ENCODE measurements at regions not wholly inside any gene's neighbourhood (a gene's known extent, or its start where the extent isn't known, plus 50 kb on each side); places are given as distances from the start of the nearest gene placed in this dataset.

- Mint-ChIP-seq H3K4me3 (no peak overlapping the region), H3K9me3 (no peaks in the 10 kb centered on the region), H3K4me1 (peaks cover 18 to 22% of the 10 kb centered on the region in 2 experiments), H3K36me3 (ENCODE audit: insufficient read depth in 1 of 3, low read depth in 3 of 3) (no peaks in the 10 kb centered on the region; a peak in 1 of 7 replicates), H3K27ac (no peak overlapping the region), H3K27me3 (ENCODE audit: low read depth) (no peaks in the 10 kb centered on the region)
- no peak overlapping the region for H3K23ac ChIP-seq (ENCODE audit: insufficient read length, low read depth, low read length)
- no peak overlapping the region for H3K4me2 ChIP-seq (ENCODE audit: insufficient read depth, insufficient read length, low read length)
- no peak overlapping the region for H2BK120ac ChIP-seq (ENCODE audit: low read depth, low read length, poor library complexity, severe bottlenecking)
- H3K18ac ChIP-seq (ENCODE audit: insufficient read length, low read depth, low read length), result no peak overlapping the region
- no peak for DNase-seq
- no peak overlapping the region for H2BK12ac ChIP-seq (ENCODE audit: insufficient read length, low read depth, low read length)
- no peak overlapping the region for H4K8ac ChIP-seq (replicated peaks; ENCODE audit: insufficient read length, low read depth, low read length)
- TF ChIP-seq CTCF (conservative IDR thresholded peaks at IDR 0.05), result no peak
- H3K9me3 ChIP-seq (ENCODE audit: control insufficient read depth, low read depth, low read length), result no peaks in the 10 kb centered on the region
- no peak overlapping the region for H2AFZ ChIP-seq (ENCODE audit: low read length)
- H4K20me1 ChIP-seq (ENCODE audit: control insufficient read depth, insufficient read depth, insufficient read length), result no peaks in the 10 kb centered on the region
- no peak overlapping the region for H2BK5ac ChIP-seq (ENCODE audit: insufficient read length, low read length)
- peaks cover 2% of the 10 kb centered on the region; the same call in 1 of the 2 replicates for H3K4me1 ChIP-seq (ENCODE audit: insufficient read depth, low read length)
- no peak overlapping the region for H2BK20ac ChIP-seq (ENCODE audit: low read depth, low read length, poor library complexity, severe bottlenecking)
- no peak overlapping the region for H3K4ac ChIP-seq (ENCODE audit: low read depth, low read length)
- no peaks in the 10 kb centered on the region for H3K79me2 ChIP-seq (ENCODE audit: insufficient read depth, low read length)
- WGBS (ENCODE audit: extremely low coverage, insufficient read length, low lambda C conversion rate), result no CpG with 5 or more reads among the region's 5 CpGs
- no peak overlapping the region for H2BK15ac ChIP-seq (ENCODE audit: low read depth, low read length)
- no peaks in the 10 kb centered on the region for H3K27me3 ChIP-seq (ENCODE audit: insufficient read depth, low read length)
- H2AK5ac ChIP-seq (ENCODE audit: insufficient read length, low read length), result no peak overlapping the region
- no peak overlapping the region for H4K91ac ChIP-seq (ENCODE audit: insufficient read length, low read depth, low read length)
- no peak overlapping the region for H3K9ac ChIP-seq (ENCODE audit: extremely low read depth, insufficient read length, low read length)
- no peak overlapping the region for H3K14ac ChIP-seq (ENCODE audit: insufficient read depth, low read length)
- H3K56ac ChIP-seq (ENCODE audit: insufficient read length, low read depth, low read length), result no peak overlapping the region
- no peak overlapping the region for H4K5ac ChIP-seq (ENCODE audit: insufficient read length, low read depth, low read length)
- no peaks in the 10 kb centered on the region for H3K79me1 ChIP-seq (ENCODE audit: insufficient read depth, low read depth, low read length, poor library complexity, severe bottlenecking)
- no peaks in the 10 kb centered on the region for H3K23me2 ChIP-seq (ENCODE audit: insufficient read length, low read depth, low read length, poor library complexity, severe bottlenecking)
- no peak overlapping the region for H3K27ac ChIP-seq (ENCODE audit: insufficient read length, low read depth, low read length)
- no peak overlapping the region for H3T11ph ChIP-seq (ENCODE audit: low read length)
These were observed 166.1 kb upstream of the E2F7 start for GRCh38 chr12:77231501-77231918.
